GM18907 (cell line): ENCODE measurements at regions not wholly inside any gene's neighbourhood (a gene's known extent, or its start where the extent isn't known, plus 50 kb on each side); places are given as distances from the start of the nearest gene placed in this dataset.
"Not testable (repeated sequence)": the region's sequence is repeated elsewhere in the genome, so short reads cannot be mapped to it uniquely, and the experiment has no call there.

Experiments
- ATAC-seq: cut with Tn5 transposase; IDR thresholded peaks from one replicate; pipeline ENCODE4 v1.9.1; 2021; ENCODE audit warnings: mild to moderate bottlenecking, moderate library complexity; ENCODE audit not compliant: unreplicated experiment

DNA sequence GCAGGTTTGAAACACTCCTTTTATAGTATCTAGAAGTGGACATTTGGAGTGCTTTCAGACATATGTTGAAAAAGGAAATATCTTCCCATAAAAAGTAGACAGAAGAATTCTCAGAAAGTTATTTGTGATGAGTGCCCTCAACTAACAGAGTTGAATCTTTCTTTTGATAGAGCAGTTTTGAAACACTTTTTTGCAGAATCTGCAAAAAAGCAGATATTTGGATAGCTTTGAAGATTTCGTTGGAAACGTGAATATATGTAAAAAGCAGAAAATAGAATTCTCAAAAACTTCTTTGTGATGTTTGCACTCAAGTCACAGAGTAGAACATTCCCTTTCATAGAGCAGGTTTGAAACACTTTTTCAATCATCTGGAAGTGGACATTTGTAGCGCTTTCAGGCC is 676.4 kb upstream of the ZNF337 start:
- ATAC-seq, result not testable (repeated sequence)

DNA sequence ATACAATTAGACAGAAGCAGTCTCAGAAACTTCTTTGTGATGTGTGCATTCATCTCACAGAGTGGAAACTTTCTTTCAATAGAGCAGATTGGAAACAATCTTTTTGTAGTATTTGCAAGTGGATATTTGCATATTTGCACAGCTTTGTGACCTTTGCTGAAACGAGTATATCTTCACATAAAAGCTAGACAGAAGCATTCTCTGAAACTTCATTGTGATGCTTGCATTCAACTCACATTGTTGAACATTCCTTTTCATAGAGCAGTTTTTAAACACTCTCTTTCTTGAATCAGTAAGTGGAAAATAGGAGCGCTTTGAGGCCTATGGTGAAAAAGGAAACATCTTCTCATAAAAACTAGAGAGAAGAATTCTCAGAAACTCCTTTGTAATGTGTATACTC is 657.9 kb upstream of the ZNF337 start:
- ATAC-seq, result no peak

DNA sequence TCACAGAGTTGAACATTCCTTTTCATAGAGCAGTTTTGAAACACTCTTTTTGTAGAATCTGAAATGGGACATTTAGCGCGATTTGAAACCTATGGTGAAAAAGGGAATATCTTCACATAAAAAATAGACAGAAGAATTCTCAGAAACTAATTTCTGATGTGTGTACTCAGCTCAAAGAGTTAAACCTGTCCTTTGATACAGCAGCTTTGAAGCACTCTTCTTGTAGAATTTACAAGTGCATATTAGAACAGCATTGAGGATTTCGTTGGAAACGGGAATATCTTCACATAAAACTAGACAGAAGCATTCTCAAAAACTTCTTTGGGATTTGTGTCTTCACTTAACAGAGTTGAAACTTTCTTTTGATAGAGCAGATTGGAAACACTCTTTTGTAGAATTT is 650.7 kb upstream of the ZNF337 start:
- no peak for ATAC-seq

DNA sequence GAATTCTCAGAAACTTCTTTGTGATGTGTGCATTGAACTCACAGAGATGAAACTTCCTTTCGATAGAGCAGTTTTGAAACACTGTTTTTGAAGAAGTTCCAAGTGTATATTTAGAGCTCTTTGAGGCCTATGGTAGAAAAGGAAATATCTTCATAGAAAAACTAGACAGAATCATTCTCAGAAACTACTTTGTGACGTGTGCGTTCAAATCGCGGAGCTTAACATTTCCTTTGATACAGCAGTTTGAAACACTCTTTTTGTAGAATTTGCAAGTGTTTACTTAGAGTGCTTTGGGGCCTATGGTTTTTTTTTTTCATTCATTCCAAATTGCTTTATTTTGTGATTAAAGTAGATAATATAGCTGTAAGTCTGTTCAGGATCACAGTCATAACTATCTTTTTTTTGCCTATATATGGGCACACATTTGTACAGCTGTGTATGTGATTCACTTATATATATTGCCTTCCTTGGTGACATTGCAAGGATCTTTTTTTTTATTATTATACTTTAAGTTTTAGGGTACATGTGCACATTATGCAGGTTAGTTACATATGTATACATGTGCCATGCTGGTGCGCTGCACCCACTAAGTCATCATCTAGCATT is 643.9 kb upstream of the ZNF337 start:
- not testable (repeated sequence) for ATAC-seq

DNA sequence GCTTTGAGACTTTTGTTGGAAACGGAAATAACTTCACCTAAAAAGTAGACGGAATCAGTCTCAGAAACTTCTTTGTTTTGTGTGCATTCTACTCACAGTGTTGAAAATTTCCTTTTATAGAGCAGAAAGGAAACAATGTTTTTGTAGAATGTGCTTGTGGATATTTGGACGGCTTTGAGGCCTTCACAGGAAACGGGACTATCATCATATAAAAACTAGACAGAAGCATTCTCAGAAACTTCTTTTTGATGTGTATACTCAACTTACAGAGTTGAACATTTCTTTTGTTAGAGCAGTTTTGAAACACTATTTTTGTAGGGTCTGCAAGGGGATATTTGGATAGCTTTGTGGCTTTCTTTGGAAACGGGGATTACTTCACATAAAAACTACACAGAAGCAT is 627.5 kb upstream of the ZNF337 start:
- no peak for ATAC-seq

DNA sequence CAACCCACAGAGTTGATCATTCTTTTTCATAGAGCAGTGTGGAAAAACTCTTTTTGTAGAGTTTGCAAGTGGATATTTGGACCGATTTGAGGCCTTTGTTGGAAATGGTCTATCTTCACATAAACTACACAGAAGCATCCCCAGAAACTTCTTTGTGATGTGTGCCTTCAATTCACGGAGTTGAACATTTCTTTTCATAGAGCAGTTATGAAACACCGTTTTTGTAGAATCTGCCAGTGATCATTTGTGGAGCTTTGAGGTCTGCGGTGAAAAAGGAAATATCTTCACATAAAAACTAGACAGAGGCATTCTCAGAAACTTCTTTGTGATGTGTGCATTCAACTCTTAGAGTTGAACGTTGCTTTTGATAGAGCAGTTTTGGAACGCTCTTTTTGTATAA is 618.4 kb upstream of the ZNF337 start:
- ATAC-seq, result no peak

DNA sequence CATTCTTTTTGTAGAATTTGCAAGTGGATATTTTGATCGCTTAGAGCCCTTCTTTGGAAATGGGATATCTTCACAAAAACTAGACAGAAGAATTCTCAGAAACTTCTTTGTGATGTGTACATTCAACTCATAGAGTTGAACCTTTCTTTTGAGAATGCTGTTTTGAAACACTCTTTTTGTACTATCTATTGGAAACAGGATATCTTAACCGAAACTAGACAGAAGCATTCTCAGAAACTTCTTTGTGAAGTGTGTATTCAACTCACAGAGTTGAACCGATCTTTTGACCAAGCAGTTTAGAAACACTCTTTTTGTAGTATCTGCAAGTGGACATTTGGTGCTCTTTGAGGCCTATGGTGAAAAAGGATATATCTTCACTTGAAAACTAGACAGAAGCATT is 613.1 kb upstream of the ZNF337 start:
- ATAC-seq, result not testable (repeated sequence)

DNA sequence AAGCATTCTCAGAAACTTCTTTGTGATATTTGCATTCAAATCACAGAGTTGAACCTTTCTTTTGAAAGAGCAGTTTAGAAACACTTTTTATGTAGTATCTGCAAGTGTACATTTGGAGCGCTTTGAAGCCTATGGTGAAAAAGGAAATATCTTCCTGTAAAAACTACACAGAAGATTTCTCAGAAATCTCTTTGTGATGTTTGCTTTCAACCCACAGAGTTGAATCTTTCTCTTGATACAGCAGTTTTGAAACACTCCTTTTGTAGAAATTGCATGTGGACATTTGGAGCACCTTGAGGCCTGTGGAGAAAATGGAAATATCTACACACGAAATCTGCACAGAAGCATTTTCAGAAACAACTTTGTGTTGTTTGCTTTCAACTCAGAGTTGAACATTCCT is 612.3 kb upstream of the ZNF337 start:
- no peak for ATAC-seq

DNA sequence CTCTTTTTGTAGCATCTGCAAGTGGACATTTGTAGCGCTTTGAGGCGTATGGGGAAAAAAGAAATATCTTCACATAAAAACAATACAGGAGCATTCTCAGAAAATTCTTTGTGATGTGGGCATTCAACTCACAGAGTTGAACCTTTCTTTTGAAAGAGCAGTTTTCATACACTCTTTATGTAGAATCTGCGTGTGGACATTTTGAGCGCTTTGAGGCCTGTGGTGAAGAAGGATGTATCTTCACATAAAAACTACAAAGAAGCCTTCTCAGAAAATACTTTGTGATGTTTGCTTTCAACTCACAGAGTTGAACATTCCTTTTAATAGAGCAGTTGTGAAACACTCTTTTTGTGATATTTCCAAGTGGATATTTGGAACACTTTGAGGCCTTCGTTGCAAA is 598.4 kb upstream of the ZNF337 start:
- ATAC-seq, result no peak

DNA sequence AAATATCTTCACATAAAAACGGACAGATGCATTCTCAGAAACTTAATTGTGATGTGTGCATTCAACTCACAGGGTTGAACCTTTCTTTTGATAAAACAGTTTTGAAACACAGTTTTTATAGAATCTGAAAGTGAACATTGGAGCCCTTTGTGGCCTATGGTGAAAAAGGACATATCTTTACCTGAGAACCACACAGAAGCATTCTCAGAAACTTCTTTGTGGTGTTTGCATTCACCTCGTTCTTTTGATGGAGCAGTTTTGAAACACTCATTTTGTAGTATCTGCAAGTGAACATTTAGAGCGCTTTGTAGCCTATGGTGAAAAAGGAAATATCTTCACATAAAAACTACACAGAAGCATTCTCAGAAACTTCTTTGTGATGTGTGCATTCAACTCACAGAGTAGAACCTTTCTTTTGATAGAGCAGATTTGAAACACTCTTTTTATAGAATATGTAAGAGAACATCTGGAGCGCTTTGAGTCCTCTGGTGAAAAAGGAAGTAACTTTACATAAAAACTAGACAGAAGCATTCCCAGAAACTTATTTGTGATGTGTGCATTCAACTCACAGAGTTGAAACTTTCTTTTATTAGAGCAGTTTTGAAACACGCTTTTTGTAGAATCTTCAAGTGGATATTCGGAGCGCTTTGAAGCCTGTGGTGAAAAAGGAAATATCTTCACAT is 591.9 kb upstream of the ZNF337 start:
- not testable (repeated sequence) for ATAC-seq

DNA sequence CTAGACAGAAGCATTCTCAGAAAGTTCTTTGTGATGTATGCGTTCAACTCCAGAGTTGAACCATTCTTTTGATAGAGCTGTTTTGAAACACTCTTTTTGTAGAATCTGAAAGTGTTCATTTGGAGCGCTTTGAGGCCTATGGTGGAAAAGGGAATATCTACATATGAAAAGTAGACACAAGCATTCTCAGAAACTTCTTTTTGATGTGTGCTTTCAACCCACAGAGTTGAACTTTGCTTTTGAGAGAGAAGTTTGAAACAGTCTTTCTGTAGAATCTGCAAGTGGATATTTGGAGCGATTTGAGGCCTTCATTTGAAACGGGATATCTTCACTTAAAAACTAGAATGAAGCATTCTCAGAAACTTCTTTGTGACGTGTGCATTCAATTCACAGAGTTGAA is 582.6 kb upstream of the ZNF337 start:
- ATAC-seq, result no peak

DNA sequence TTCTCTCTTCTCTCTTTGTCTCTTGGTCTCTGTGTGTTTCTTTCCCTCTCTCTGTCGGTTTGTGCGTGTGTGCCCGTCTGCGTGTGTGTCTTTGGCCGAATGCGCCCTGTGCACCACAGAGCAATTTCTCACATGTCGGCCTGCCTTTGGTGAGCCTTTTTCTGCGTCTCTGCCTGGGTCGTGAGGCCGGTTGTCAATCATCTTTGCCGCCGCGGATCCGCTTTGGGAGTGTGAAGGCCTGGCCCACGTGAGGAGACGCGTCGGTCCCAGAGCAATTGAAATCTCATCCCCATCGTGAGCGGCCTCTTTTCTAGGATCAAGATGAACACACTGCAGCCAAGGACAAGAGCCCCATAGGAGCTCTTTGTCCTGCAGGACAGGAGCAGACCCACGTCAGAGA is 580.7 kb upstream of the ZNF337 start:
- no peak for ATAC-seq

DNA sequence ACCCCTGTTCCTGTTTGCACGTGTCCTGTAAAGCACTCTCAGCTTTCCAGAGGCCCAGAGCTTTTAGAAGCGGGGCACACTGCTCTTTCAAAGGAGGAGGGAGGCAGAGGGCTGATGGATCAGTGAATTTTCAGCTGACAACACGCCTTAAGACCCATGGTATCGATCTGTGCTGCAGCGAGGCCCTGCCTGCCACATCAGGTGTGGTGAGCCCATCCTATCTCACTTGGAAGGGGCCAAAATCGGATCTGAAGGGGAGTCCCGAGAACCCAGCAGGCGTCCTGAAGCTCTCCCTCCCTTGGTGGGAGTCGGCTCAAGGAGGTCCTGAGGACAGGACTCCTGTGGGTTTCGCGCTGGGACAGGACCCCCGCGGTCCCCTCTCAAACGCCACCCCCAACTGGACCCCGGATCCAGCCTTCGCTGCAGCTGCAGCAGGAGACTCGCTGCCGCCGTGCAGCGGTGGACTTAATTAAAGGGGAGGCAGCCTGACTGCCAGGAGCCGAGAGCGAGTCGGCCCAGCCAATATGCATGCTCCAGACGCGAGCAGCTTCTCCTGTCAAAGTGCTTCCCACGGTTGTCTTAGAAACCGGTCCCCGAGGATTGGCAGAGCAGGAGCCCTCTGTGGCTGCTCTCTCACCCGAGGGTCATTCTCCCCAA is 580.0 kb upstream of the ZNF337 start:
- ATAC-seq, result no peak

DNA sequence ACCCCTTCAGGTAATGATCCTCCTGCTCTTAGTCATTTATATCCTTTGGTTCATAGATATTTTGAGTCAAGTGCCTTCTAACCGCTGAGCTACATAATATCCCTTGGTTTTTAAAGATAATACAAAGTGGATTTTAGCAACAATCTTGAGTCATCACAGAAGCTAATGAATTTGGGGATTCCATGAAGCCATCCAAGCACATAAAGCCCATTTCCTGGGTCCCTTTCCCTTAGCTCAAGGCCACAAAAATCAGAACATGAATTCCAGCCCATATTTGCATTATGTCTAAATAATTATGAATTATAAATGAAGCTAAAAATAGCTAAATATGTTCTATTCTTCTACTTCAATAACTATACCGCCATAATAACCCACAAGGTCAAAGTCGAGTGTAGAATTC is 572.1 kb upstream of the ZNF337 start:
- ATAC-seq, result not testable (repeated sequence)

DNA sequence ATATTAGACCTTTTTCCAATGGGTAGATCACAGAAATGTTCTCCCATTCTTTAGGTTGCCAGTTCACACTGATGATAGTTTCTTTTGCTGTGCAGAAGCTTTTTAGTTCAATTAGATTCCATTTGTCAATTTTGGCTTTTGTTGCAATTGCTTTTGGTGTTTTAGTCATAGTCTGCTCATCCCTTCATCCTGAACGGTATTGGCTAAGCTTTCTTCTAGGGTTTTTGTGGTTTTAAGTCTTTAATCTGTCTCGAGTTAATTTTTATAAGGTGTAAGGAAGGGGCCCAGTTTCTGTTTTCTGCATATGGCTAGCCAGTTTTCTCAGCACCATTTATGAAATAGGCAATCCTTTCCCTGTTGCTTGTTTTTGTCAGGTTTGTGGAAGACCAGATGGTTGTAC is 564.3 kb upstream of the ZNF337 start:
- not testable (repeated sequence) for ATAC-seq

DNA sequence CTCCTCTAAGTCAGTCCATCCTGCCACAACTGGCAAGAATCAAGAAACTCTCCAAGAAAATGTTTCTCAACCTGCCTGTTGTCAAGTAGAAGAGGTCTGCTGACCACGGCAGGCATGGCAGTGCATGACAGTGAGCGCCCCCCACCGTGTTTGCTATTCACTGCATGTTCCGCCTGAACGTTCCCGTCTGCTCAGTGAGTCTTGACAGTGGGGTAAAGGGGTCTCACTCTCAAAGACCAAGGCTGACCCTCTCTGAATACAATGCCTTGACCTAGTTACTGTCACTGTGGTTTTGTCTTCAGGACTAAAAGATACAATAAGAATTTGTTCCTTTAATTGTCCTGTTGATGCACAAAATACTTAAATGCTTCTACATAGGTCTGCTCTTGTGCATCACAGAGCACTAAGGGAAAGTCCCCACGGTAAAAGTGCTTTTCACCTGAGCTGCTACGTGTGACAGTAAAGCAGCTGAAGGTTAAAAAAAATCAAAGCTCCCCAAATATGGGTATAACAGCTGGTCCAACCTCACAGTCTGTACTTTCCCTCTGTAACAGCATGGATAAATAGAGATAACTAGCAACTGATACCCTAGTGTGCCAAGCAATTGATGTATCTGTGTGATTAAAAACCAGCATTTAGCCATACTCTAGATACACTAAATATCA is 555.8 kb upstream of the ZNF337 start:
- not testable (repeated sequence) for ATAC-seq

DNA sequence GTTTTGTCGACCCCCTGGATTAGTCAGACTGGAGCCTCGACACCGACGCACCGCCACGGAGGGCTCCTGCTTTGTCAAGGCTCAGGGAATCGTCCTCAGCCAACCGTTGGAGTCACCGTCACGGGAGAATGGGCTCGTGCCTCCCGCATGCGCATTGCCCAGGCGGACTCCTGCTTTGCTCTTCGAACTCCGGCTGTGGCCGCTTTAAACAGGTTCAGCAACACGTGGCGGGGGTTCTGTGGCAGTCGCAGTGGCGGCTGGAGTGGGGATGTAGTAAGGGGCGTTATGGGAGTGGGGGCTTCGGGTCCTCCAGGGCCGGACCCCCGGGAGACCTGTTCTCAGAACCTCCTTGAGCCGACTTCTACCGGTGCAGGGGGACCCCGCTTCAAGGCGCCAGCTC is 554.7 kb upstream of the ZNF337 start:
- not testable (repeated sequence) for ATAC-seq

DNA sequence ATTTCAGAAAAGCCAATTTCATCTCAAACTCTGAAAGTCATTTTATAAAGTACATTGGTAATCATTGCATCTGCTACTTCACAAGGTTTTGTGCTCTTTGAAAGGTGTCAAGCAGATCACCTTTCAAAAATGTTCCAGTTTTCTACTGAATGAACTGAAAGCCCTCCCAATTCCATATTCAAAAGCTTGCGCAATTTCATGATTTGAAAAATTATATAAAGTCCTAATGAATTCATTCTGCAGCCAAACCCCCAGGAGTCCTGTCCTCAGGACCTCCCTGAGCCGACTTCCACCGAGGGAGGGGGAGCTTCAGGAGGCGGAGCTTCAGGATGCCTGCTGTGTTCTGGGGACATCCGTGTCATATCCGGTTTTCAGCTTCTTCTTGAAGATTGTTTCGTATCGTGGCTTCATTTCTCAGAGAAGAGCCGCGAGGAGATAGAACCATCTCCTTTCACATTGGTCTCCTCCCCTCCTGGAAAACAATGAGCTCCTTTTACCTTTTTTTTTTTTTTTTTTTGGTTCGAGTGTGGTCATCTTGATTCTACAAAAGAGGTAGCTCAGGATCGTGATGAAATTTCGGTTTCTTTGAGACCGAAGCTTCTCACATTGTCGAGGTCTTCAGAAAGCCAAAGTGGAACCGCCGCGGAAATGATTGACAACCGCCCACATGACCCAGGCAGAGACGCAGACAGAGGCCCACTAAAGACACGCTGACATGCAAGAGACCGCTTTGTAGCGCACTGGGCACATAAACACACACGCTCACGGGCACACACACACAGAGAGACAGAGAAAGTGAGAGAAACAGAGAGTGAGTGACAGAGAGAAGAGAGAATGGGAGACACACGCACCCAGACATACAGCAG is 553.8 kb upstream of the ZNF337 start:
- ATAC-seq, result not testable (repeated sequence)

DNA sequence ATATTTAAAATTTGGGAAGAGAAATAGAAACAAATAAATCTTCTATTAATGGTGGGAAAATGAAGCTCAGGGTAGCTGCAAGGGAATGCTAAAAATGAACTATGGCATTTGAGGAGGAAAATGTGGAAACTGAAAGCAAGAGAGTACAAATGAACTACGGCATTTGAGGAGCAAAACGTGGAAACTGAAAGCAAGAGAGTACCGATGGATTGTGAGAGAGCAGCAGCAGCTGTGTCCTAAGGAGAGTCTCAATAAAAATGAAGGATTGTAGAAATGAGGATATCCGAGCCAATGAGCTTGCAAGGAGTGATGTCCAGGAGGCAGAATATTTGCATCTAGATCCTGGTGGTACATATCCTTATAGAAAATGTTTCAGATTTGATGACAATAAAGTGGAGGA is 547.1 kb upstream of the ZNF337 start:
- no peak for ATAC-seq

DNA sequence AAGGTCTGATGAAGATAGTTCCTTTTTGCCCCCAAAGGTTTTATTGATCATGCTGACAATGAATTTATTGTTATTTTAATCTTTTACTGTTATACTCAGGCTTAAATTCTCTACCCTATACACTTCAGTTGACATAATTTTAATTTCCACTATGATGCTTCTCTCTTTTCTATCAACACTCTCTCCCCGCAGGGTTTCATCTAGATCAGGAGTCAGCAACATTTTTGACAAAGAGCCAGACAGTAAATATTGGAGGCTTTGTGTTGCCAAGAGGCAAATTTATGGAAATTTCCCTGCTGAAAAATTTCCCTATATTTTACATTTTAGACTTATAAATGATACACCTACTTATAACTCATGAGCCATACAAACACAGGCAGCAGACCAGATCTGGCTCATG is 524.0 kb upstream of the ZNF337 start:
- ATAC-seq, result not testable (repeated sequence)

DNA sequence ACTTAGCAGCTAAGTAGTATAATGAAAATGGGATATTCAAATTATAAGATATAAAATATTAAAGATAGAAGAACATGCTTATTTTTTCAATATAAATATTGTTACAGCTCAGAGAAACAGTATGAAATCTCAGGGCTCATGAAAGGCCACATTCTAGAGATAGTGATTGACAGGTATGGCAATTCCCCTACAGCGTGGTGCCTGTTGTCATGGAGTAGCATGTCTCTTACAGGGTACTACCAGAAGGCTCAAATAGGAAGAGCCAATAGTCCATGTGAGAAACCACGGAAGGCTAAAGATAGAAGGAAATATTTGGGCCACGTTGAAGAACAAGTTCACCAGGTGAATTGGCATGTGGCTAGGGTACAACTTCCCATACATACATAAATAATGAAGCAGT is 522.9 kb upstream of the ZNF337 start:
- ATAC-seq, result not testable (repeated sequence)
